Endodermal cell (in vitro differentiated cells): ENCODE measurements at regions not wholly inside any gene's neighbourhood (a gene's known extent, or its start where the extent isn't known, plus 50 kb on each side); places are given as distances from the start of the nearest gene placed in this dataset.

Experiments used
- DNase-seq: peaks from one replicate; pipeline ENCODE4 v3.0.0-alpha.2; 2017
- H3K27ac ChIP-seq: 2 replicates; pipeline ENCODE4 v1.5.1; 2013; ENCODE audit warnings: mild to moderate bottlenecking, low read depth, low read length, moderate library complexity
- H3K27me3 ChIP-seq: 2 replicates; pipeline ENCODE4 v1.6.1; 2013; ENCODE audit warnings: mild to moderate bottlenecking, low read length, moderate library complexity; ENCODE audit not compliant: insufficient read depth, control insufficient read depth, poor library complexity, severe bottlenecking
- H3K36me3 ChIP-seq: 2 replicates; pipeline ENCODE4 v1.7.0; 2013; ENCODE audit warnings: mild to moderate bottlenecking, low read length, moderate library complexity; ENCODE audit not compliant: control insufficient read depth, insufficient read depth
- H3K4me1 ChIP-seq: one replicate; pipeline ENCODE4 v1.7.0; 2013; ENCODE audit warnings: low read length; ENCODE audit not compliant: control insufficient read depth, insufficient read depth
- H3K4me3 ChIP-seq: 2 replicates; pipeline ENCODE4 v1.5.1; 2013; ENCODE audit warnings: mild to moderate bottlenecking, low read length, moderate library complexity
- H3K9ac ChIP-seq: 2 replicates; pipeline ENCODE4 v1.6.1; 2013; ENCODE audit warnings: mild to moderate bottlenecking, low read length, moderate library complexity; ENCODE audit not compliant: poor library complexity, severe bottlenecking; ENCODE audit errors: extremely low read depth
- H3K9me3 ChIP-seq: 2 replicates; pipeline ENCODE4 v1.6.1; 2013; ENCODE audit warnings: mild to moderate bottlenecking, low read length, moderate library complexity; ENCODE audit not compliant: control insufficient read depth
- H3K27ac Mint-ChIP-seq: 2 replicates; pipeline ENCODE4 v1.8.0; 2020; ENCODE audit warnings: mixed read lengths
- H3K27me3 Mint-ChIP-seq: 2 replicates; pipeline ENCODE4 v1.8.0; 2021; ENCODE audit warnings: mild to moderate bottlenecking, mixed read lengths; ENCODE audit not compliant: insufficient read depth
- H3K36me3 Mint-ChIP-seq: 2 replicates; pipeline ENCODE4 v1.8.0; 2020; ENCODE audit warnings: low read depth, mixed read lengths
- H3K4me1 Mint-ChIP-seq: 2 replicates; pipeline ENCODE4 v1.8.0; 2020; ENCODE audit warnings: mixed read lengths
- H3K4me3 Mint-ChIP-seq: 2 replicates; pipeline ENCODE4 v1.8.0; 2020; ENCODE audit warnings: mild to moderate bottlenecking, moderate library complexity, mixed read lengths
- H3K9me3 Mint-ChIP-seq: 2 replicates; pipeline ENCODE4 v1.8.0; 2020; ENCODE audit warnings: mild to moderate bottlenecking, mixed read lengths
- WGBS, 2 experiments: methylation state at CpG; one replicate each; pipeline versions ENCODE4 v1.1.5 to v1.1.7; 2013; ENCODE audit warnings: missing lambda C conversion rate in 2 of 2, mixed read lengths in 1 of 2; ENCODE audit not compliant: insufficient coverage in 1 of 2, insufficient read length in 1 of 2; 5-methylcytosine and 5-hydroxymethylcytosine counted together
- TF ChIP-seq, protein P1 (sequence below): fragments of 200-600 bp; sonication (generic); conservative IDR thresholded peaks from 2 replicates; pipeline ENCODE4 v1.5.0; 2021; ENCODE audit warnings: antibody characterized with exemption, mild to moderate bottlenecking

DNA sequence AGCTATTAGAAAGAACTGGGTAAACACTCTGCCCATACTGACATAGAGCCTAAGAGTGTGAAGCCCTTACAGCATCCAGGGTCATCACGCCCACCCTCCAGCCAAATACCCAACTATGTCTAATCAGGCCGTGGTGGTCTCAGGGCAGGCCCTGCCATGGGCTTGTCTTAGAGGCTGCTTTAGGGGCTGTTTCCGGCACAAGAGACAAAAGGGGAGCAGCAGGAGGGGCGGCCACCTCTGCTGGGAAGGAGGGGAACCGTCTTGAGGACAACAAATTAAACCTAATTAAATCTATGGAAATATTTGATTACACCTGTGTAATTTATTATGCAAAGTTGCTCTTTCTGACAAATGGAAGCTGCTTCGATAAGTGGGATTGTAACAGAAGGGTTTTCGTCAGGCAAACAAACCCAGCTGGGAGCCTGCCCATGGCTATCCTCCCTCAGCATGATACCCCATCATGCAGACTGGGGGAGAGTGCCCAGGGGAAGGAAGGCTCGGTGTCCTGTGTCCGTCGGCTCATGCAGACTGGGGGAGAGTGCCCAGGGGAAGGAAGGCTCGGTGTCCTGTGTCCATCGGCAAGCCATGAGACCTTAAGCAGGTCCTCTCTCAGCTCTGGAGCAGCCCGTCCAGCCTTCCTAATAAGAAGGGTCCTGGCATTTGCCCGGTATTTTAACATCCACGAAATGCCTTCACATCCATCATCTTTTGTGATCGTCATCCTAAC lies 163.6 kb upstream of the B3GAT1 start:
- no peak overlapping the region for H3K4me3 ChIP-seq
- H3K27me3 Mint-ChIP-seq: peaks cover 74% of the 10 kb centered on the region
- no peaks in the 10 kb centered on the region for H3K4me1 ChIP-seq
- H3K36me3 ChIP-seq: no peaks in the 10 kb centered on the region
- peak; percentile 39 for DNase-seq
- peaks cover 85% of the 10 kb centered on the region for H3K27me3 ChIP-seq
- H3K36me3 Mint-ChIP-seq: no peaks in the 10 kb centered on the region
- H3K27ac Mint-ChIP-seq: no peak overlapping the region
- no peak overlapping the region for H3K4me3 Mint-ChIP-seq
- 84 to 85% methylated on average over 9 to 16 of the region's 16 CpGs for WGBS, 2 experiments
- no peaks in the 10 kb centered on the region for H3K9me3 ChIP-seq
- TF ChIP-seq, protein P1, sequence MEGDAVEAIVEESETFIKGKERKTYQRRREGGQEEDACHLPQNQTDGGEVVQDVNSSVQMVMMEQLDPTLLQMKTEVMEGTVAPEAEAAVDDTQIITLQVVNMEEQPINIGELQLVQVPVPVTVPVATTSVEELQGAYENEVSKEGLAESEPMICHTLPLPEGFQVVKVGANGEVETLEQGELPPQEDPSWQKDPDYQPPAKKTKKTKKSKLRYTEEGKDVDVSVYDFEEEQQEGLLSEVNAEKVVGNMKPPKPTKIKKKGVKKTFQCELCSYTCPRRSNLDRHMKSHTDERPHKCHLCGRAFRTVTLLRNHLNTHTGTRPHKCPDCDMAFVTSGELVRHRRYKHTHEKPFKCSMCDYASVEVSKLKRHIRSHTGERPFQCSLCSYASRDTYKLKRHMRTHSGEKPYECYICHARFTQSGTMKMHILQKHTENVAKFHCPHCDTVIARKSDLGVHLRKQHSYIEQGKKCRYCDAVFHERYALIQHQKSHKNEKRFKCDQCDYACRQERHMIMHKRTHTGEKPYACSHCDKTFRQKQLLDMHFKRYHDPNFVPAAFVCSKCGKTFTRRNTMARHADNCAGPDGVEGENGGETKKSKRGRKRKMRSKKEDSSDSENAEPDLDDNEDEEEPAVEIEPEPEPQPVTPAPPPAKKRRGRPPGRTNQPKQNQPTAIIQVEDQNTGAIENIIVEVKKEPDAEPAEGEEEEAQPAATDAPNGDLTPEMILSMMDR: no peak
- H3K4me1 Mint-ChIP-seq: peaks cover 5% of the 10 kb centered on the region
- no peaks in the 10 kb centered on the region for H3K9me3 Mint-ChIP-seq
- H3K27ac ChIP-seq: no peak overlapping the region
- H3K9ac ChIP-seq: no peak overlapping the region

DNA sequence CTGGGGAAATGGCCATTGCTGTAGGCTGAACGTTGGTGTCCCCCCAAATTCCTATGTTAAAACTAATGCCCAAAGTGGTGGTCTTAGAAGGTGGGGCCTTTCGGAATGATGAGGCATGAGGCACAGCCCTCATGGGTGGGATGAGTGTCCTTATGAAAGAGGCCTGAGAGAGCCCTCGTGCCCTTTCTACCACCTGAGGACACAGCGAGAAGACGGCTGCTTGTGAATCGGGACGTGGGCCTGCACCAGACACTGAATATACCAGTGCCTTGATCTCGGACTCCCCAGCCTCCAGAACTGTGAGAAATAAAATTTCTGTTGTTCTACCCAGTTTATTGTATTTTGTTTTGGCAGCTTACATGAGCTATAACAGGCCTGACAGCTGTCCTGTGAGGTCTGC lies 162.9 kb upstream of the B3GAT1 start:
- Histone ChIP-seq H3K4me1 (no peaks in the 10 kb centered on the region), H3K9me3 (no peaks in the 10 kb centered on the region), H3K9ac (no peak overlapping the region), H3K36me3 (no peaks in the 10 kb centered on the region), H3K27me3 (peaks cover 78% of the 10 kb centered on the region), H3K27ac (no peak overlapping the region), H3K4me3 (no peak overlapping the region)
- Mint-ChIP-seq H3K4me1 (peaks cover 5% of the 10 kb centered on the region), H3K36me3 (no peaks in the 10 kb centered on the region), H3K27ac (no peak overlapping the region), H3K9me3 (no peaks in the 10 kb centered on the region), H3K27me3 (peaks cover 67% of the 10 kb centered on the region), H3K4me3 (no peak overlapping the region)
- 89 to 91% methylated on average over 6 to 8 of the region's 8 CpGs for WGBS, 2 experiments
- peak; percentile 29 for DNase-seq
- TF ChIP-seq, protein P1: no peak

DNA sequence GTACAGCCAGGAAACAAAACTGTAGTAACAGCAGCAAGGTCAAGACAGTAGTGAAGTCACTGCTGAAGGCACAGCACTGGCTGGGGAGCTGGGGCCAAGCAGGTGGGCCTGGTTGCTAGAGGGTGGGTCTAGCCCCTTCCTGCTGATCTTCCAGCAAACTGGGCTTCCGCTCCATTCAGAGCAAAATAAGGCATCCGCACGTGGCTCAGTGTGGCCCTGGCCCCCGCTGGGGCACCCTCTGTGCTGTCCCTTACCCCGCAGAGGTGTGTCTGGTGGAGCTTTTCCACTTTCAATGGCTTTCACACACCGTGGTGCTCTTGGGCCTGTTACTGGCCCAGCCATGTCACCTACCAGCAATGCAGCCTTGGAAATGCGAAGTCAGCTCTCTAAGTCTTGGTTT lies 162.4 kb upstream of the B3GAT1 start:
- TF ChIP-seq, protein P1: no peak
- Mint-ChIP-seq H3K27ac (no peak overlapping the region), H3K9me3 (no peaks in the 10 kb centered on the region), H3K27me3 (peaks cover 62% of the 10 kb centered on the region), H3K4me3 (no peak overlapping the region), H3K4me1 (peaks cover 5% of the 10 kb centered on the region), H3K36me3 (no peaks in the 10 kb centered on the region)
- Histone ChIP-seq H3K4me3 (no peak overlapping the region), H3K9me3 (no peaks in the 10 kb centered on the region), H3K36me3 (no peaks in the 10 kb centered on the region), H3K27ac (no peak overlapping the region), H3K27me3 (peaks cover 73% of the 10 kb centered on the region), H3K4me1 (no peaks in the 10 kb centered on the region), H3K9ac (no peak overlapping the region)
- WGBS, 2 experiments: 93% methylated on average over 3 to 7 of the region's 7 CpGs
- peak; percentile 33 for DNase-seq
